ENCODE measurements at regions not wholly inside any gene's neighbourhood (a gene's known extent, or its start where the extent isn't known, plus 50 kb on each side); places are given as distances from the start of the nearest gene placed in this dataset.

GRCh38 chr4:138696771-138697170 is 318.8 kb upstream of the NOCT start (continued):
- TF ChIP-seq, protein P1, sequence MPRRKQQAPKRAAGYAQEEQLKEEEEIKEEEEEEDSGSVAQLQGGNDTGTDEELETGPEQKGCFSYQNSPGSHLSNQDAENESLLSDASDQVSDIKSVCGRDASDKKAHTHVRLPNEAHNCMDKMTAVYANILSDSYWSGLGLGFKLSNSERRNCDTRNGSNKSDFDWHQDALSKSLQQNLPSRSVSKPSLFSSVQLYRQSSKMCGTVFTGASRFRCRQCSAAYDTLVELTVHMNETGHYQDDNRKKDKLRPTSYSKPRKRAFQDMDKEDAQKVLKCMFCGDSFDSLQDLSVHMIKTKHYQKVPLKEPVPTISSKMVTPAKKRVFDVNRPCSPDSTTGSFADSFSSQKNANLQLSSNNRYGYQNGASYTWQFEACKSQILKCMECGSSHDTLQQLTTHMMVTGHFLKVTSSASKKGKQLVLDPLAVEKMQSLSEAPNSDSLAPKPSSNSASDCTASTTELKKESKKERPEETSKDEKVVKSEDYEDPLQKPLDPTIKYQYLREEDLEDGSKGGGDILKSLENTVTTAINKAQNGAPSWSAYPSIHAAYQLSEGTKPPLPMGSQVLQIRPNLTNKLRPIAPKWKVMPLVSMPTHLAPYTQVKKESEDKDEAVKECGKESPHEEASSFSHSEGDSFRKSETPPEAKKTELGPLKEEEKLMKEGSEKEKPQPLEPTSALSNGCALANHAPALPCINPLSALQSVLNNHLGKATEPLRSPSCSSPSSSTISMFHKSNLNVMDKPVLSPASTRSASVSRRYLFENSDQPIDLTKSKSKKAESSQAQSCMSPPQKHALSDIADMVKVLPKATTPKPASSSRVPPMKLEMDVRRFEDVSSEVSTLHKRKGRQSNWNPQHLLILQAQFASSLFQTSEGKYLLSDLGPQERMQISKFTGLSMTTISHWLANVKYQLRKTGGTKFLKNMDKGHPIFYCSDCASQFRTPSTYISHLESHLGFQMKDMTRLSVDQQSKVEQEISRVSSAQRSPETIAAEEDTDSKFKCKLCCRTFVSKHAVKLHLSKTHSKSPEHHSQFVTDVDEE (CRISPR knock-in tag; IDR thresholded peaks at IDR 0.05) = no peak
- no peak for TF ChIP-seq SNAI2 (CRISPR knock-in tag; IDR thresholded peaks at IDR 0.05)

DNA sequence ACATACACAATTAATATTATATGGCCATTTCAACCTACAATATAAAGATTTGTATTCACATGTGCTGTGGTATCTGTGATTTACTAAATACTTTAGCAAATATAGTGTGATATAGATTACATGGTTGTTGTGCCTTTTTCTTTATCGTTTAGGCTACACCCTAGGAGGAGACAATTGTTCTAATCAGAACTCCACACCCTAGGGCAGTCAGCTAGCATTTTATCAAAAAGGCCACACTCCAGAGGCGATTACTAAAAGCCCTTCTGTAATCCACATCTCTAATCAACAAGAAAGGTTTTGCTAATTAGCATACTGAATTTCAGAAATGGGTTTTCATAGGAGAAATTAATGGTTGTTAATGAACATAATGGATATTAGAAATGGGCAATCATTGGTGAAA is 319.5 kb upstream of the NOCT start:
- ATAC-seq = no peak
- TF ChIP-seq OSR1 (CRISPR knock-in tag; IDR thresholded peaks at IDR 0.05) (no peak), ESRRG (CRISPR knock-in tag; IDR thresholded peaks at IDR 0.05) (no peak), GLIS3 (CRISPR knock-in tag; IDR thresholded peaks at IDR 0.05) (no peak), BACH2 (CRISPR knock-in tag; IDR thresholded peaks at IDR 0.05; ENCODE audit: borderline replicate concordance) (no peak), TOX (CRISPR knock-in tag; IDR thresholded peaks at IDR 0.05; ENCODE audit: borderline replicate concordance) (no peak), ZC3H10 (CRISPR knock-in tag; IDR thresholded peaks at IDR 0.05) (no peak), PPARA (CRISPR knock-in tag; IDR thresholded peaks at IDR 0.05; ENCODE audit: borderline replicate concordance) (no peak), ARNTL (CRISPR knock-in tag; IDR thresholded peaks at IDR 0.05; ENCODE audit: borderline replicate concordance, low read depth) (no peak), ZFP3 (CRISPR knock-in tag; IDR thresholded peaks at IDR 0.05) (no peak), PATZ1 (CRISPR knock-in tag; IDR thresholded peaks at IDR 0.05; ENCODE audit: borderline replicate concordance) (no peak), ISL1 (CRISPR knock-in tag; IDR thresholded peaks at IDR 0.05) (no peak)
- TF ChIP-seq, protein P1 (CRISPR knock-in tag; IDR thresholded peaks at IDR 0.05) = no peak
- TF ChIP-seq, protein P2, sequence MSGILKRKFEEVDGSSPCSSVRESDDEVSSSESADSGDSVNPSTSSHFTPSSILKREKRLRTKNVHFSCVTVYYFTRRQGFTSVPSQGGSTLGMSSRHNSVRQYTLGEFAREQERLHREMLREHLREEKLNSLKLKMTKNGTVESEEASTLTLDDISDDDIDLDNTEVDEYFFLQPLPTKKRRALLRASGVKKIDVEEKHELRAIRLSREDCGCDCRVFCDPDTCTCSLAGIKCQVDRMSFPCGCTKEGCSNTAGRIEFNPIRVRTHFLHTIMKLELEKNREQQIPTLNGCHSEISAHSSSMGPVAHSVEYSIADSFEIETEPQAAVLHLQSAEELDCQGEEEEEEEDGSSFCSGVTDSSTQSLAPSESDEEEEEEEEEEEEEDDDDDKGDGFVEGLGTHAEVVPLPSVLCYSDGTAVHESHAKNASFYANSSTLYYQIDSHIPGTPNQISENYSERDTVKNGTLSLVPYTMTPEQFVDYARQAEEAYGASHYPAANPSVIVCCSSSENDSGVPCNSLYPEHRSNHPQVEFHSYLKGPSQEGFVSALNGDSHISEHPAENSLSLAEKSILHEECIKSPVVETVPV (CRISPR knock-in tag; IDR thresholded peaks at IDR 0.05) = no peak
- TF ChIP-seq, protein P3, sequence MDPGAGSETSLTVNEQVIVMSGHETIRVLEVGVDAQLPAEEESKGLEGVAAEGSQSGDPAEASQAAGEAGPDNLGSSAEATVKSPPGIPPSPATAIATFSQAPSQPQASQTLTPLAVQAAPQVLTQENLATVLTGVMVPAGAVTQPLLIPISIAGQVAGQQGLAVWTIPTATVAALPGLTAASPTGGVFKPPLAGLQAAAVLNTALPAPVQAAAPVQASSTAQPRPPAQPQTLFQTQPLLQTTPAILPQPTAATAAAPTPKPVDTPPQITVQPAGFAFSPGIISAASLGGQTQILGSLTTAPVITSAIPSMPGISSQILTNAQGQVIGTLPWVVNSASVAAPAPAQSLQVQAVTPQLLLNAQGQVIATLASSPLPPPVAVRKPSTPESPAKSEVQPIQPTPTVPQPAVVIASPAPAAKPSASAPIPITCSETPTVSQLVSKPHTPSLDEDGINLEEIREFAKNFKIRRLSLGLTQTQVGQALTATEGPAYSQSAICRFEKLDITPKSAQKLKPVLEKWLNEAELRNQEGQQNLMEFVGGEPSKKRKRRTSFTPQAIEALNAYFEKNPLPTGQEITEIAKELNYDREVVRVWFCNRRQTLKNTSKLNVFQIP (CRISPR knock-in tag; IDR thresholded peaks at IDR 0.05; ENCODE audit: borderline replicate concordance, low read depth) = no peak

DNA sequence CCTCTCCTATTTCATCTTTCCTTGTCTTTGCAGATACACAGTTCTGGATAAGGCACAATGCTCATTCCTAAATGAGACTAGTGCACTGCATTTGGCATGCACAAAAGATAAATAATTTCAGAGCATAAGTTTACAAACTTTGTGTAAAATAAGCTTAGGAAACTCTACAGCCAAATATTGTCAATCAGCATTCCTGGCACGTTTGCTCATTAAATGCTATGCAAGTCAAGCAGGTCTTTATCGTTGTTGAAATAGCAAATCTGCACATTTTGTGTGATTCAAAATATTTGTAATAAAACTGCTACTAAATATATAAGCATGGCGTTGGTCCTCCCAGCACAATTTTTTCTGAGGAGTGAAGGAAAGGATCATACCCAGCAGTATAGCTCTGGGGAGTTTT is 322.1 kb upstream of the NOCT start:
- TF ChIP-seq GLIS3 (CRISPR knock-in tag; IDR thresholded peaks at IDR 0.05) = no peak
- TF ChIP-seq ZNF70 (CRISPR knock-in tag; IDR thresholded peaks at IDR 0.05) = no peak
- TF ChIP-seq TOX (CRISPR knock-in tag; IDR thresholded peaks at IDR 0.05; ENCODE audit: borderline replicate concordance) = no peak
- no peak for TF ChIP-seq ZNF8 (CRISPR knock-in tag; IDR thresholded peaks at IDR 0.05)
- no peak for TF ChIP-seq ZFP30 (CRISPR knock-in tag; IDR thresholded peaks at IDR 0.05)
- no peak for TF ChIP-seq ARNTL (CRISPR knock-in tag; IDR thresholded peaks at IDR 0.05; ENCODE audit: borderline replicate concordance, low read depth)
- TF ChIP-seq BACH2 (CRISPR knock-in tag; IDR thresholded peaks at IDR 0.05; ENCODE audit: borderline replicate concordance) = no peak
- no peak for TF ChIP-seq OSR1 (CRISPR knock-in tag; IDR thresholded peaks at IDR 0.05)
- no peak for TF ChIP-seq ZNF565 (CRISPR knock-in tag; conservative IDR thresholded peaks at IDR 0.05; ENCODE audit: low read depth)

More for the DNA sequence above, 322.1 kb upstream of the NOCT start:
- ATAC-seq = no peak

All from SK-N-SH treated with all-trans-retinoic acid at 6 μM for 48 hours (cell line).